SK-MEL-5 (cell line): ENCODE measurements at regions not wholly inside any gene's neighbourhood (a gene's known extent, or its start where the extent isn't known, plus 50 kb on each side); places are given as distances from the start of the nearest gene placed in this dataset.
"Not testable (repeated sequence)": the region's sequence is repeated elsewhere in the genome, so short reads cannot be mapped to it uniquely, and the experiment has no call there.

Source experiments
- DNase-seq: peaks from one replicate; pipeline ENCODE4 v3.0.0-alpha.2; 2016; ENCODE audit warnings: low read depth, low spot score
- in situ Hi-C: cut with HindIII; loops from 2 replicates; pipeline ENCODE4 v1.10.0; 2016; ENCODE audit warnings: low sequenced_read_pairs, high pct_unique_total_duplicates, low pct_unique_long_range_greater_than_20kb

GRCh38 chr2:122570641-122571040 lies 815.2 kb downstream of the TSN start:
- in situ Hi-C loops = no loop called here
- no peak for DNase-seq

- DNase-seq, in situ Hi-C loops: not testable (repeated sequence)
Measured at GRCh38 chr2:122571471-122571870, 816.0 kb downstream of the TSN start.

- in situ Hi-C loops = no loop called here
- DNase-seq = no peak
Measured at GRCh38 chr2:122575076-122575475, 819.6 kb downstream of the TSN start.

GRCh38 chr2:122583159-122583917 lies 827.9 kb downstream of the TSN start:
- in situ Hi-C loops = no loop called here
- no peak for DNase-seq

- DNase-seq = no peak
Measured at GRCh38 chr2:122590524-122590923, 835.1 kb downstream of the TSN start.

GRCh38 chr2:122595065-122595464 lies 839.6 kb downstream of the TSN start:
- DNase-seq = no peak
- in situ Hi-C loops = no loop called here

More at GRCh38 chr2:122590524-122590923, 835.1 kb downstream of the TSN start:
- in situ Hi-C loops = no loop called here

GRCh38 chr2:122596598-122596997 lies 841.1 kb downstream of the TSN start:
- no peak for DNase-seq
- in situ Hi-C loops = no loop called here

GRCh38 chr2:122598784-122599183 lies 843.3 kb downstream of the TSN start:
- no peak for DNase-seq
- in situ Hi-C loops = no loop called here

- DNase-seq = no peak
- in situ Hi-C loops = no loop called here
Measured at GRCh38 chr2:122610948-122611609, 855.6 kb downstream of the TSN start.

- in situ Hi-C loops = no loop called here
Measured at GRCh38 chr2:122622934-122623333, 867.5 kb downstream of the TSN start.

GRCh38 chr2:122627388-122627787 lies 871.9 kb downstream of the TSN start:
- peak; percentile 36 for DNase-seq
- in situ Hi-C loops = no loop called here

More at GRCh38 chr2:122622934-122623333, 867.5 kb downstream of the TSN start:
- DNase-seq = no peak

GRCh38 chr2:122634256-122634655 lies 878.8 kb downstream of the TSN start:
- in situ Hi-C loops = no loop called here
- DNase-seq = peak; percentile 41

GRCh38 chr2:122634920-122635319 lies 879.5 kb downstream of the TSN start:
- in situ Hi-C loops = no loop called here
- no peak for DNase-seq

- in situ Hi-C loops = no loop called here
- peak; percentile 60 for DNase-seq
Measured at GRCh38 chr2:122635686-122636085, 880.2 kb downstream of the TSN start.

- DNase-seq = peak; percentile 33
- in situ Hi-C loops = no loop called here
Measured at GRCh38 chr2:122636097-122636496, 880.6 kb downstream of the TSN start.

GRCh38 chr2:122639176-122639575 lies 883.7 kb downstream of the TSN start:
- DNase-seq = no peak
- in situ Hi-C loops = no loop called here

GRCh38 chr2:122639711-122640110 lies 884.3 kb downstream of the TSN start:
- in situ Hi-C loops = no loop called here
- DNase-seq = no peak

- in situ Hi-C loops = no loop called here
- DNase-seq = peak; percentile 42
Measured at GRCh38 chr2:122643725-122644329, 888.4 kb downstream of the TSN start.

- in situ Hi-C loops = no loop called here
Measured at GRCh38 chr2:122651236-122651635, 895.8 kb downstream of the TSN start.

More at GRCh38 chr2:122651236-122651635, 895.8 kb downstream of the TSN start:
- no peak for DNase-seq
